OCI-LY7 (cell line): ENCODE measurements at regions not wholly inside any gene's neighbourhood (a gene's known extent, or its start where the extent isn't known, plus 50 kb on each side); places are given as distances from the start of the nearest gene placed in this dataset. TPM values are rescaled to one million over a fixed set of nuclear protein-coding genes. Genes with fewer than 3 reads are reported as not detected.

Source experiments
- BruUV-seq: library from RNA; stranded (reverse); fragments of 400-500 nt; replicated peaks from 2 replicates; lab custom pipeline; 2021; lab: Mats Ljungman, UMichigan
- CTCF ChIA-PET: fragments of 300-600 bp; sonication (Branson Sonifier 250); formaldehyde crosslinking; loops from one replicate; lab custom pipeline; 2022; ENCODE audit warnings: antibody characterized with exemption; ENCODE audit not compliant: unreplicated experiment; lab: Charles Lee
- POLR2A ChIA-PET: fragments of 300-600 bp; sonication (Branson Sonifier 250); formaldehyde crosslinking; loops from one replicate; lab custom pipeline; 2022; ENCODE audit warnings: antibody characterized with exemption; lab: Charles Lee
- DNase-seq: peaks from one replicate; pipeline ENCODE4 v3.0.0-alpha.2; 2015; ENCODE audit warnings: low spot score
- H2AFZ ChIP-seq: fragments of 200-600 bp; sonication (generic), shearing (Covaris generic); 2 replicates; pipeline ENCODE4 v1.6.1; 2014; ENCODE audit warnings: mild to moderate bottlenecking, antibody characterized with exemption, low read length, moderate library complexity
- H3K27ac ChIP-seq: fragments of 200-600 bp; sonication (generic); 2 replicates; pipeline ENCODE4 v1.5.1; 2014; ENCODE audit warnings: mixed run types, low read depth, mild to moderate bottlenecking, moderate library complexity, low read length, inconsistent platforms; ENCODE audit not compliant: poor library complexity, severe bottlenecking
- H3K36me3 ChIP-seq: fragments of 200-600 bp; sonication (generic); 2 replicates; pipeline ENCODE4 v1.6.1; 2014; ENCODE audit warnings: mild to moderate bottlenecking, antibody characterized with exemption, low read length, moderate library complexity, mixed read lengths; ENCODE audit not compliant: insufficient read depth
- H3K4me1 ChIP-seq: fragments of 200-600 bp; sonication (generic); 2 replicates; pipeline ENCODE4 v1.5.1; 2014; ENCODE audit warnings: mild to moderate bottlenecking, low read length; ENCODE audit not compliant: insufficient read depth, poor library complexity, severe bottlenecking
- H3K4me2 ChIP-seq: fragments of 200-600 bp; sonication (generic); 2 replicates; pipeline ENCODE4 v1.6.1; 2014; ENCODE audit warnings: mild to moderate bottlenecking, low read length
- H3K4me3 ChIP-seq: fragments of 200-600 bp; sonication (generic); 2 replicates; pipeline ENCODE4 v1.5.1; 2014; ENCODE audit warnings: mild to moderate bottlenecking, low read depth, low read length; ENCODE audit not compliant: poor library complexity, severe bottlenecking
- H3K79me2 ChIP-seq: fragments of 200-600 bp; sonication (generic); 2 replicates; pipeline ENCODE4 v1.6.1; 2016; ENCODE audit warnings: low read depth, mild to moderate bottlenecking, low read length, moderate library complexity, mixed read lengths; ENCODE audit not compliant: insufficient read depth
- H3K9me2 ChIP-seq: fragments of 200-600 bp; sonication (generic); 2 replicates; pipeline ENCODE4 v1.6.1; 2016; ENCODE audit warnings: mild to moderate bottlenecking, low read length, mixed read lengths; ENCODE audit not compliant: insufficient read depth
- H3K9me3 ChIP-seq: fragments of 200-600 bp; sonication (generic); 2 replicates; pipeline ENCODE4 v1.6.1; 2014; ENCODE audit warnings: mild to moderate bottlenecking, mixed run types, low read length, mixed read lengths
- H4K20me1 ChIP-seq: fragments of 200-600 bp; sonication (generic); 2 replicates; pipeline ENCODE4 v1.6.1; 2014; ENCODE audit warnings: mild to moderate bottlenecking, antibody characterized with exemption, low read length, moderate library complexity, mixed read lengths; ENCODE audit not compliant: insufficient read depth
- EZH2phosphoT487 ChIP-seq: fragments of 200-600 bp; sonication (generic); IDR thresholded peaks from 2 replicates; pipeline ENCODE4 v1.6.1; 2018; ENCODE audit warnings: low read depth, borderline replicate concordance, mild to moderate bottlenecking, mixed run types, antibody characterized with exemption, low read length, moderate library complexity, mixed read lengths
- intact Hi-C: fragments of 100-400 bp; cut with micrococcal nuclease; formaldehyde crosslinking; loops from one replicate; pipeline ENCODE4 v1.10.0; 2022; ENCODE audit not compliant: unreplicated experiment
- microRNA-seq: library from miRNA; unstranded; fragments of <30 nt; microRNA quantifications from one replicate; pipeline ENCODE4 v1.2.0, GENCODE V29; 2022; ENCODE audit warnings: borderline replicate concordance
- small RNA-seq: library from RNA; depleted of rRNA; stranded (forward); fragments of <200 nt; gene quantifications from one replicate; pipeline ENCODE3, GENCODE V24; 2014
- TF ChIP-seq, protein P1 (sequence below): fragments of 200-600 bp; sonication (generic); conservative IDR thresholded peaks from 2 replicates; pipeline ENCODE4 v1.5.1; 2014; ENCODE audit warnings: mild to moderate bottlenecking, antibody characterized with exemption, low read length, moderate library complexity, mixed read lengths

DNA sequence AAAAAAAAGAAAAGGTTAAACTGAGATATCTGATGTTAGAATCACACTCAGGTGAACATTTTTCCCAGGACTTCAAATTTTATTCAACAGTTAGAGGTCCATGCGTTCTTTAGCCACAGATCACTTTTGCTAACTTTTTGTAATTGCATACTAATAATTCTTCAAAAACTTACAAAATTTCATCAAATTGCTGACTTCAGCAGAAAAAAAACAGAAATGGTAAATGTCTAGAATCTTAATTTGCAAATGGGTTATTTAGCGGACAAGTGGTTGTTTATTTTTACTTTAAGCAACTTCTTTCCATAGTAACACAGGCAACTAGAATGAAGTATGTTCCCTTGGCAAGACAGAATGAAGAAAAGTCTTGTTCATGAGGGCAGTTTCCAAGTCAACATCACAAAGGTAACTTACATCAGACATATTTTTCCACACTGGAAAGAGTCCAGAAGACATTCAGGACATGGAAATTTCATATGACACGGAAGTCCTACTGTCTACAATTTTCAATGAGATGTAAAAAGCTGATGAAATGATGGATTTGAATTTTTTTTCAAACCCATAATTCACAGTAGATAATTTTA, 62.5 kb upstream of the SOX5 start:
- no peaks in the 10 kb centered on the region for H3K9me2 ChIP-seq
- H3K79me2 ChIP-seq = no peaks in the 10 kb centered on the region
- no peaks in the 10 kb centered on the region for H3K36me3 ChIP-seq
- no peak overlapping the region for H3K4me2 ChIP-seq
- ChIA-PET CTCF (no interaction called here), POLR2A (no interaction called here)
- H3K27ac ChIP-seq = no peak overlapping the region
- no peaks in the 10 kb centered on the region for H4K20me1 ChIP-seq
- no peaks in the 10 kb centered on the region for H3K4me1 ChIP-seq
- intact Hi-C loops = no loop called here
- H3K9me3 ChIP-seq = no peaks in the 10 kb centered on the region
- no peak overlapping the region for H3K4me3 ChIP-seq
- BruUV-seq = no TSS peak
- TF ChIP-seq, protein P1, sequence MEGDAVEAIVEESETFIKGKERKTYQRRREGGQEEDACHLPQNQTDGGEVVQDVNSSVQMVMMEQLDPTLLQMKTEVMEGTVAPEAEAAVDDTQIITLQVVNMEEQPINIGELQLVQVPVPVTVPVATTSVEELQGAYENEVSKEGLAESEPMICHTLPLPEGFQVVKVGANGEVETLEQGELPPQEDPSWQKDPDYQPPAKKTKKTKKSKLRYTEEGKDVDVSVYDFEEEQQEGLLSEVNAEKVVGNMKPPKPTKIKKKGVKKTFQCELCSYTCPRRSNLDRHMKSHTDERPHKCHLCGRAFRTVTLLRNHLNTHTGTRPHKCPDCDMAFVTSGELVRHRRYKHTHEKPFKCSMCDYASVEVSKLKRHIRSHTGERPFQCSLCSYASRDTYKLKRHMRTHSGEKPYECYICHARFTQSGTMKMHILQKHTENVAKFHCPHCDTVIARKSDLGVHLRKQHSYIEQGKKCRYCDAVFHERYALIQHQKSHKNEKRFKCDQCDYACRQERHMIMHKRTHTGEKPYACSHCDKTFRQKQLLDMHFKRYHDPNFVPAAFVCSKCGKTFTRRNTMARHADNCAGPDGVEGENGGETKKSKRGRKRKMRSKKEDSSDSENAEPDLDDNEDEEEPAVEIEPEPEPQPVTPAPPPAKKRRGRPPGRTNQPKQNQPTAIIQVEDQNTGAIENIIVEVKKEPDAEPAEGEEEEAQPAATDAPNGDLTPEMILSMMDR = no peak
- TF ChIP-seq EZH2phosphoT487 = no peak
- DNase-seq = no peak
- H2AFZ ChIP-seq = no peak overlapping the region

DNA sequence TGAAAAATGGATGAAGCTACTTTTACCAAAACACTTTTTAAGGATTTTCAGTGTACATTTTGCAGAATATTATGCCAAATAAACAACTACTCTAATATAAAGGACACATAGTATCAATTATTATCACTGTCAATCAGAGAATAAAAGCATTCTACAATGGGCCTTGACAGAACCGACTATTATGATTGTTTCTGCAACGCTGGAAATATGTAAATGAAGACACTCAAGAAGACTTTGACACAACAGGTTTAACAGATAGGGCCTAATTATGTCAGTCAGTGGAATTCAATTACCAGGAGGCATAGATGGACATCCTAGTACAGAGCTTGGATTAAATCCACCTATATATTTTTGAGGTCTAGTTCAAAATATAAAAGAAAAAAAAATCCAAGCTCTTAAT, 58.7 kb upstream of the SOX5 start:
- no peaks in the 10 kb centered on the region for H3K36me3 ChIP-seq
- H3K27ac ChIP-seq = no peak overlapping the region
- POLR2A ChIA-PET = interaction anchor here (0.5 to 0.7 kb wide), 2 partner anchors 89 to 216 kb away, joined by 3 to 5 read pairs; no protein-coding TSS in a partner anchor
- no peak overlapping the region for H3K4me3 ChIP-seq
- H3K79me2 ChIP-seq = no peaks in the 10 kb centered on the region
- no peaks in the 10 kb centered on the region for H3K9me2 ChIP-seq
- no peaks in the 10 kb centered on the region for H4K20me1 ChIP-seq
- H3K4me2 ChIP-seq = no peak overlapping the region
- no peaks in the 10 kb centered on the region for H3K9me3 ChIP-seq
- no peak for DNase-seq
- H3K4me1 ChIP-seq = no peaks in the 10 kb centered on the region
- TF ChIP-seq EZH2phosphoT487 = no peak
- TF ChIP-seq, protein P1 = no peak
- CTCF ChIA-PET = no interaction called here
- no TSS peak for BruUV-seq
- no peak overlapping the region for H2AFZ ChIP-seq
- intact Hi-C loops = no loop called here

Small RNA genes lying in the stretch of these regions (microRNA-seq; reads per million reads assigned to microRNA genes)
- not detected for gene MIR920

Small RNA genes lying in the stretch of these regions (small RNA-seq; reads per million reads assigned to genes)
- gene MIR920 (not detected), gene RN7SL38P (0.31 reads per million)
